Parathyroid adenoma (tissue), 2 donors: ENCODE measurements at regions not wholly inside any gene's neighbourhood (a gene's known extent, or its start where the extent isn't known, plus 50 kb on each side); places are given as distances from the start of the nearest gene placed in this dataset.

Experiments used
- H2AFZ ChIP-seq: fragments of 300-600 bp; sonication (generic); one replicate; pipeline ENCODE4 v1.7.0; 2017; ENCODE audit warnings: antibody characterized with exemption, mild to moderate bottlenecking
- H3K27ac ChIP-seq: fragments of 300-600 bp; sonication (generic); one replicate; pipeline ENCODE4 v1.7.0; 2017
- H3K27me3 ChIP-seq: fragments of 300-600 bp; sonication (generic); one replicate; pipeline ENCODE4 v1.7.0; 2017; ENCODE audit warnings: low read length; ENCODE audit not compliant: control insufficient read depth, insufficient read depth
- H3K36me3 ChIP-seq: fragments of 300-600 bp; sonication (generic); one replicate; pipeline ENCODE4 v1.7.0; 2017; ENCODE audit warnings: low read length; ENCODE audit not compliant: control insufficient read depth, insufficient read depth
- H3K4me1 ChIP-seq: fragments of 300-600 bp; sonication (generic); one replicate; pipeline ENCODE4 v1.7.0; 2017; ENCODE audit warnings: control low read depth
- H3K4me2 ChIP-seq: fragments of 300-600 bp; sonication (generic); one replicate; pipeline ENCODE4 v1.7.0; 2017; ENCODE audit warnings: low read length
- H3K4me3 ChIP-seq: fragments of 300-600 bp; sonication (generic); one replicate; pipeline ENCODE4 v1.7.0; 2017; ENCODE audit warnings: low read depth, low read length
- H3K79me2 ChIP-seq: fragments of 300-600 bp; sonication (generic); one replicate; pipeline ENCODE4 v1.7.0; 2017; ENCODE audit warnings: control low read depth
- H3K9ac ChIP-seq: fragments of 300-600 bp; sonication (generic); one replicate; pipeline ENCODE4 v1.7.0; 2017; ENCODE audit warnings: mild to moderate bottlenecking
- H3K9me3 ChIP-seq: fragments of 300-600 bp; sonication (generic); one replicate; pipeline ENCODE4 v1.7.0; 2017; ENCODE audit warnings: low read length; ENCODE audit not compliant: control insufficient read depth
- CTCF ChIP-seq: fragments of 300-600 bp; sonication (generic); IDR thresholded peaks from one replicate; pipeline ENCODE4 v1.7.0; 2017; ENCODE audit warnings: antibody characterized with exemption, mild to moderate bottlenecking
- donor health status: primary hyperparathyroidism.

GRCh38 chr11:122038543-122038942, 77.5 kb downstream of the BLID start:
- Histone ChIP-seq H3K4me1 (no peaks in the 10 kb centered on the region), H3K9ac (no peak overlapping the region), H3K27me3 (no peaks in the 10 kb centered on the region), H2AFZ (no peak overlapping the region), H3K9me3 (no peaks in the 10 kb centered on the region), H3K4me2 (no peak overlapping the region), H3K27ac (no peak overlapping the region), H3K36me3 (no peaks in the 10 kb centered on the region), H3K79me2 (no peaks in the 10 kb centered on the region), H3K4me3 (no peak overlapping the region)
- no peak for TF ChIP-seq CTCF

- H3K79me2 ChIP-seq = no peaks in the 10 kb centered on the region
- no peaks in the 10 kb centered on the region for H3K27me3 ChIP-seq
- H3K9ac ChIP-seq = no peak overlapping the region
- H3K27ac ChIP-seq = no peak overlapping the region
- H3K4me1 ChIP-seq = no peaks in the 10 kb centered on the region
- H3K4me2 ChIP-seq = no peak overlapping the region
- H3K36me3 ChIP-seq = no peaks in the 10 kb centered on the region
- no peak for TF ChIP-seq CTCF
- H3K9me3 ChIP-seq = no peaks in the 10 kb centered on the region
- H2AFZ ChIP-seq = no peak overlapping the region
- no peak overlapping the region for H3K4me3 ChIP-seq
Observed at GRCh38 chr11:122037911-122038310, 78.1 kb downstream of the BLID start.

- H3K4me2 ChIP-seq = no peak overlapping the region
- TF ChIP-seq CTCF = no peak
- no peak overlapping the region for H3K9ac ChIP-seq
- H2AFZ ChIP-seq = no peak overlapping the region
- no peaks in the 10 kb centered on the region for H3K27me3 ChIP-seq
- H3K4me1 ChIP-seq = no peaks in the 10 kb centered on the region
- no peaks in the 10 kb centered on the region for H3K36me3 ChIP-seq
- H3K79me2 ChIP-seq = no peaks in the 10 kb centered on the region
- H3K9me3 ChIP-seq = no peaks in the 10 kb centered on the region
- no peak overlapping the region for H3K4me3 ChIP-seq
- no peak overlapping the region for H3K27ac ChIP-seq
Observed at GRCh38 chr11:122036493-122036892, 79.5 kb downstream of the BLID start.

DNA sequence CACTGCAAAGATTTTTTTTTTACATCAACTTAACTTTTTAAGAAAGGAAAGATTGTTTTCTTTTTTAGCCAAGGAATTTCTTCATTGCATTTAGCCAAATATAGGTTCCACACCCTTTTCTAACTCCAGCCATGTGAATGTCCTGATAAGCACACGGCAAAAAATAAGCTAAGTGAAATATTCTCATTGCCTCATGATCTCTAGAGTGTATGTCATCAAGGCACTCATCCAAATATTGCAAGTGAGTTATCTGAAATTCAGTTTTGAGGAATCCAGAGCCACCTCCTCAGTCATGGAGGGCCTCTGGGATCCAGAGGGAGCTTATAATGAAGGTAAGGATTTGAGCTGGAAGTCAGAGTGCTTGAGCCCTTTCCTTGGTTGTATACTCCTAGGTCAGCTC, 80.0 kb downstream of the BLID start:
- Histone ChIP-seq H3K27ac (no peak overlapping the region), H3K4me1 (no peaks in the 10 kb centered on the region), H3K4me3 (no peak overlapping the region), H3K9me3 (no peaks in the 10 kb centered on the region), H3K9ac (no peak overlapping the region), H2AFZ (no peak overlapping the region), H3K4me2 (no peak overlapping the region), H3K27me3 (no peaks in the 10 kb centered on the region), H3K36me3 (no peaks in the 10 kb centered on the region), H3K79me2 (no peaks in the 10 kb centered on the region)
- no peak for TF ChIP-seq CTCF

GRCh38 chr11:122033631-122034030, 82.4 kb downstream of the BLID start:
- Histone ChIP-seq H3K9ac (no peak overlapping the region), H3K79me2 (no peaks in the 10 kb centered on the region), H3K4me2 (no peak overlapping the region), H3K4me1 (no peaks in the 10 kb centered on the region), H3K27ac (no peak overlapping the region), H2AFZ (no peak overlapping the region), H3K4me3 (no peak overlapping the region), H3K27me3 (no peaks in the 10 kb centered on the region), H3K36me3 (no peaks in the 10 kb centered on the region), H3K9me3 (no peaks in the 10 kb centered on the region)
- no peak for TF ChIP-seq CTCF
